Inferior parietal cortex (tissue), 1 donor: ENCODE measurements at regions not wholly inside any gene's neighbourhood (a gene's known extent, or its start where the extent isn't known, plus 50 kb on each side); places are given as distances from the start of the nearest gene placed in this dataset.

ENCODE experiments used
- DNase-seq: peaks from one replicate; pipeline ENCODE4 v3.0.0-alpha.2; 2016; ENCODE audit errors: extremely low spot score

DNA sequence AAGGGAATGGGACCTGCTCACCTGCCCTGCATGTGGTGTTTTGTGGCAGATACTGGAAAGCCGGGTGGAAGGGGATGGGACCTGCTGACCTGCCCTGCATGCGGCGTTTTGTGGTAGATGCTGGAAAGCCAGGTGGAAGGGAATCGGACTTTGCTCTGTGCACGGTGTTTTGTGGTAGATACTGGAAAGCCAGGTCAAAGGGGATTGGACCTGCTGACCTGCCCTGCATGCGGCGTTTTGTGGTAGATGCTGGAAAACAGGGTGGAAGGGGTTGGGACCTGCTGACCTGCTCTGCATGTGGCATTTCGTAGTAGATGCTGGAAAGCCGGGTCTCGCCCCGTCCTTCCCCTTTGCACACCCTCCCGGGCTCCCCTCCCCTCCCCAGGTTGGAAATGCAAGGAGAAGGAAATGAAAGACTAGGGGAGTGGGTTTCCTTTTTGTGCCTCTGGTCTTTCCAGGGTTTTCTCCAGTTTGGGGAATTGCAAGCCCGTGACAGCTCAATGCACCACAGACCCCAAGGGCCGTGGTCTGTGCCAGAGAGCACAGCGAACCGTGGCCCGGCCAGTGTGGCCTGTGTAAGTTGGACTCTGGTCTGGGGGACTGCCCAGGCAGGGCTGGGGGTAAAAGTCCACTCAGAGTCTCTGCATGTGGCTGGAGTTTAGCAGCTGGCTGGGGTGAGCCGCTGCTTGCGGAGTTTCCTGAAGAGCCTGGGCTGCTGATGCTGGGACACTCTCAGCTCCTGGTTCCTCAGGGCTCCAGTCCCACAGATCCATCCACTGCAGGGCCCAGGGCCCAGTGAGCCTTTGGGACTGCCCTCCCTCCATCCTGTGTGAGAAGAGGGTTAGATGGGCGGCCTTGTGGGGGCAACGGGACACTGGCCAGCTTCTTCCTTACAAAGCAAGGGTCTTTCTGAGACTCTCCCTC, 105.5 kb downstream of the CRYAA start:
- no peak for DNase-seq

- DNase-seq: no peak
Measured at GRCh38 chr21:43273708-43274021, 104.9 kb downstream of the CRYAA start.

- no peak for DNase-seq
Measured at GRCh38 chr21:43273016-43273707, 104.4 kb downstream of the CRYAA start.

DNA sequence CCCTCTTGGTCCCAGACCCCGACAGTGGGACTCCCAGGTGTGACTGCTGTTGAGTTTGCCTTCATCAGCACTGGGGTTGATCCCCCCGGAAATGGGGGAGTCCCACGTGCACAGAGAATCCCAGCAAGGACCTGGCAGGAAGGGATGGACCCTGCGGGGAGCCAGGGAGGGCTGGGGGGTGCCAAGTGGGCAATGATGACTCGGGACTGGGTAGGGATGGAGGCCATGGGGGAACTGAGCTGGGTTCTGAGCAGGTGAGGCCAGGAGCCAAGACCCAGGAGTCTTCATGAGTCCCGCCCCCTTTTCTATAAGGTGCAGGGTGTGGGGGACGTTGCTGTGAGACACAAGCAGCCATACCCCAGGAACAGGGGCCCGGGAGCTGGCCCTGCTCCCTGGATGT, 103.8 kb downstream of the CRYAA start:
- DNase-seq: no peak

- DNase-seq: no peak
Measured at GRCh38 chr21:43271452-43272020, 102.7 kb downstream of the CRYAA start.

DNA sequence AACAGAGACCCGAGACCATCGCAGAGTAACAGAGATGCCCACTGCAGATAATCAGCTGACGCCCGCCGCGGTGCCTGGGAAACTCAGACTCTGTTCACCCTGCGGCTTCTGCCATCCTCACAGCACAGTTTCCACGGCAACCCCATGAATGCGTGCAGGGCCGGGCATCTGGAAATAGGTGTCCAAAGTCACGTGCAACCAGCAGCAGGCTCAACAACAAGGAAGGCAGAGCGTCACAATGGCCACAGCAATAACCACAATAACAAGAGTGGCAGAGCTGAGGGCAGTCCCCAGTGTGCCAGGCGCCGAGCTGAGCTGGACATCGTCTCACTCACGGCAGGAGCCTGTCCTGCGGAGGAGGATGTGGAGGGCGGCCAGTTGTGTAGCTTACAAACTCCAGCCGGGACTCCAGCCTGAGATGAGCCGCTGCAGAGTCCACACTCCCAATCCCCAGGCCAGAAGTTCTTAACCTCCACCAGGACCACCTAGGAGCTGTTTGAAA, 102.0 kb downstream of the CRYAA start:
- DNase-seq: no peak

GRCh38 chr21:43269957-43270705, 101.3 kb downstream of the CRYAA start:
- no peak for DNase-seq

- DNase-seq: no peak
Measured at GRCh38 chr21:43269440-43269839, 100.6 kb downstream of the CRYAA start.

- DNase-seq: no peak
Measured at GRCh38 chr21:43268804-43269186, 100.0 kb downstream of the CRYAA start.

DNA sequence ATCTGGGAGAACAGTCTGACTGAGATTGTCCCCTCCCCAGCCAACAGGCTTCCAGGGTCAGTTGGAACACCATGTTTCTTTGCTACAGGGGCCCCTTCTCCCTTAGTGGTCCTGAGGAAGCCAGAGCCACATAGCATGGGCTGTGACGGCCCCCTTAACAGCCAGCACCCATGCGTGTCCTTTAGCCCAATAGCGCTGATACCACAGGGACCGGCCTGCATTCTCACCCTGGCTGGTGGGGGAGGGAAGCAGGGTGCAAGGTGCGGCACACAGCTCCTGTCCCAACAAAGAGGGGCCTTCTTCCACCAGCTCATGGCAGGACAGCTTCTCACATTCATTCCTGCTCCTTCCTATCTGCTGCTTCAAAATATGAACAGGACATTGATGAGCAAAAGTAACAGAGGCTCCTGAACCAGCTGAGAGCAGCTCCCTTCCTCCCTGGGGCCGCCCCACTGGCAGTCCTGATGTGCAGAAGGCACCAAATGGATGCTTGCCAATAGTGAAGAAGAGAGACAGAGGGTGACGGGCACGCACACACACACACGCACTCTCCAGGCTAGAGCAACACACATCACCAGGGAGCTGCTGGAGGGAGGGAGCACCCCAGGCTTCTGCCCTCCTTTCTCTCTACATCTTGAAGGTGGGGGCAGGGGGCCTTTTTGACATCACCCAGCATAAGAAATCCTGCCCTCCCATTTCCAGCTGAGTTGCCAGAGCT, 99.4 kb downstream of the CRYAA start:
- DNase-seq: no peak

- DNase-seq: no peak
Measured at GRCh38 chr21:43267391-43268085, 98.7 kb downstream of the CRYAA start.

GRCh38 chr21:43266534-43266933, 97.7 kb downstream of the CRYAA start:
- no peak for DNase-seq

DNA sequence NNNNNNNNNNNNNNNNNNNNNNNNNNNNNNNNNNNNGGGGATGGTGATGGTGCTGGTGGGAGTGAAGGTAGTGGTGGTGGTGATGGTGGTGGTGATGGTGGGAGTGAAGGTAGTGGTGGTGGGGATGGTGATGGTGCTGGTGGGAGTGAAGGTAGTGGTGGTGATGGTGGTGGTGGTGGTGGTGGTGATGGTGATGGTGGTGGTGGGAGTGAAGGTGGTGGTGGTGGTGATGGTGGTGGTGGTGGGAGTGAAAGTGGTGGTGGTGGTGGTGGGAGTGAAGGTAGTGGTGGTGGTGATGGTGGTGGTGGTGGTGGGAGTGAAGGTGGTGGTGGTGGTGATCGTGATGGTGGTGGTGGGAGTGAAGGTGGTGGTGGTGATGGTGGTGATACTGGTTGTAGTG, 93.6 kb downstream of the CRYAA start:
- no peak for DNase-seq
